ENCODE measurements at regions not wholly inside any gene's neighbourhood (a gene's known extent, or its start where the extent isn't known, plus 50 kb on each side); places are given as distances from the start of the nearest gene placed in this dataset.

DNA sequence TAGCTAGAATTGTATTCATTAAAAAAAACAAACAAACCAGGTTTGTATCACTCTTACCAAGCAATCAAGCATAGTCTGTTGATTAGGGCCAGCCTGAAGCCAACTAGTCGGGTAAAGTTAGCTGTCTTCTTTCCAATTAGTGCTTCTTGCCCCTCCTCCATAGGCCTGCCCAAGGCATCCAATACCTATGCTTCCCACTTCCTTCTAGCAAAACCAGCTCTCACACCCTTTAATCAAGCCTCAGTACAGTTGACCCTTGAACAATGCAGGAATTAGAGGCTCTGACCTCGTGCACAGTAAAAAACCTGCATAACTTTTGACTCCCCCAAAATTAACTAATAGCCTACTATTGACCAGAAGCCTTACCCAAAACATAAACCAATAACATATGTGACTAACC lies 119.1 kb upstream of the DTNBP1 start (continued):
- TF ChIP-seq CREB1 (CRISPR knock-in tag; IDR thresholded peaks at IDR 0.05; ENCODE audit: low read depth): no peak
- TF ChIP-seq, protein P1, sequence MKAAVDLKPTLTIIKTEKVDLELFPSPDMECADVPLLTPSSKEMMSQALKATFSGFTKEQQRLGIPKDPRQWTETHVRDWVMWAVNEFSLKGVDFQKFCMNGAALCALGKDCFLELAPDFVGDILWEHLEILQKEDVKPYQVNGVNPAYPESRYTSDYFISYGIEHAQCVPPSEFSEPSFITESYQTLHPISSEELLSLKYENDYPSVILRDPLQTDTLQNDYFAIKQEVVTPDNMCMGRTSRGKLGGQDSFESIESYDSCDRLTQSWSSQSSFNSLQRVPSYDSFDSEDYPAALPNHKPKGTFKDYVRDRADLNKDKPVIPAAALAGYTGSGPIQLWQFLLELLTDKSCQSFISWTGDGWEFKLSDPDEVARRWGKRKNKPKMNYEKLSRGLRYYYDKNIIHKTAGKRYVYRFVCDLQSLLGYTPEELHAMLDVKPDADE (IDR thresholded peaks at IDR 0.05): no peak
- no peak for TF ChIP-seq EZH2phosphoT487 (IDR thresholded peaks at IDR 0.05; ENCODE audit: unreplicated experiment)
- TF ChIP-seq EZH2 (IDR thresholded peaks at IDR 0.05; ENCODE audit: low read depth, unreplicated experiment): no peak
- no peak for TF ChIP-seq POLR2AphosphoS5 (IDR thresholded peaks at IDR 0.05; ENCODE audit: low read depth)
- TF ChIP-seq CTCF (conservative IDR thresholded peaks at IDR 0.05; ENCODE audit: low read depth in 2 of 2): no peak
- no peak for TF ChIP-seq ZNF114 (CRISPR knock-in tag; IDR thresholded peaks at IDR 0.05)

DNA sequence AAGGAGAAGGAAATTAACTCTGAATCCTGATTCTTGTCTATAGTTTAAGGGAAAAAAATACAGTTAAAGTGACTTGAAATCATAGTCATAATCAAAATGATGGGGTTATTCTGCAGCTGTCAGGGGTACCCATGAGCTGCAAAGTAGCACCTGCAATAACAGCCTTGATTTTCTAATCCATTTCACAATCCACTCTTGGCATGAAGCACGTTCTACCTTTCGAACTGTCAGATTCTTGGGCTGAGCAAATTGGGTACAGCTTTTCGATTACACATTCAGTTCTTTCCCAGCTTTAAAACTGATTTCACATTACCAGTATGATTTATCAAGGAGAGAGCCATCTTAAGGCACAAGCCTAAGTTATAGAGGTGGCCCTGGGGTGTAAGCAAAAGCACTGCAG lies 118.5 kb upstream of the DTNBP1 start:
- Mint-ChIP-seq H3K27me3 (ENCODE audit: insufficient read depth, low read depth, poor library complexity) (no peaks in the 10 kb centered on the region), H3K4me1 (peaks cover 6% of the 10 kb centered on the region; the same call in 2 of the 3 replicates), H3K9me3 (0 out of 3 replicates have a peak, but pooled peaks cover 4% of the 10 kb centered on the region), H3K36me3 (ENCODE audit: low read depth) (no peaks in the 10 kb centered on the region), H3K4me3 (no peak overlapping the region), H3K27ac (no peak overlapping the region)
- Histone ChIP-seq H3K36me3 (ENCODE audit: insufficient read depth) (no peaks in the 10 kb centered on the region), H3K4me1 (ENCODE audit: insufficient read depth) (no peaks in the 10 kb centered on the region), H3K27ac (ENCODE audit: low read depth) (no peak overlapping the region), H2AFZ (no peak overlapping the region; the same call in 1 of the 2 replicates), H3K9me2 (ENCODE audit: insufficient read depth) (peaks cover 8% of the 10 kb centered on the region; the same call in 1 of the 2 replicates), H3K4me3 (no peak overlapping the region), H3F3A (replicated peaks; ENCODE audit: low read depth) (no peaks in the 10 kb centered on the region), H4K20me1 (replicated peaks; ENCODE audit: insufficient read depth) (no peaks in the 10 kb centered on the region), H3K4me2 (no peak overlapping the region), H3K79me2 (replicated peaks; ENCODE audit: insufficient read depth) (no peaks in the 10 kb centered on the region), H3K27me3 (ENCODE audit: insufficient read depth) (no peaks in the 10 kb centered on the region)
- no peak for ATAC-seq
- DNase-seq (ENCODE audit: low spot score): no peak
- TF ChIP-seq EZH2phosphoT487 (IDR thresholded peaks at IDR 0.05; ENCODE audit: unreplicated experiment) (no peak), NANOG (IDR thresholded peaks at IDR 0.05; ENCODE audit: borderline replicate concordance) (no peak), ZNF462 (CRISPR knock-in tag; IDR thresholded peaks at IDR 0.05) (no peak), EZH2 (IDR thresholded peaks at IDR 0.05; ENCODE audit: low read depth, unreplicated experiment) (no peak), JUNB (IDR thresholded peaks at IDR 0.05; ENCODE audit: unreplicated experiment) (no peak), ZNF331 (CRISPR knock-in tag; IDR thresholded peaks at IDR 0.05; ENCODE audit: low read depth) (no peak), CTCF (conservative IDR thresholded peaks at IDR 0.05; ENCODE audit: low read depth in 2 of 2) (no peak)
